Fibroblast of mammary gland (primary cell): ENCODE measurements at regions not wholly inside any gene's neighbourhood (a gene's known extent, or its start where the extent isn't known, plus 50 kb on each side); places are given as distances from the start of the nearest gene placed in this dataset.

Source experiments
- DNase-seq: peaks from one replicate; pipeline ENCODE4 v3.0.0-alpha.2; 2010; ENCODE audit warnings: low read depth
- H3K4me3 ChIP-seq: 2 replicates; pipeline ENCODE4 v1.5.1; 2011; ENCODE audit warnings: low read depth, mild to moderate bottlenecking, low read length, moderate library complexity; ENCODE audit not compliant: control insufficient read depth
- TF ChIP-seq, protein P1 (sequence below): conservative IDR thresholded peaks from 2 replicates; pipeline ENCODE4 v1.5.1; 2011; ENCODE audit warnings: low read depth, low read length, inconsistent platforms; ENCODE audit not compliant: control insufficient read depth, insufficient read depth

DNA sequence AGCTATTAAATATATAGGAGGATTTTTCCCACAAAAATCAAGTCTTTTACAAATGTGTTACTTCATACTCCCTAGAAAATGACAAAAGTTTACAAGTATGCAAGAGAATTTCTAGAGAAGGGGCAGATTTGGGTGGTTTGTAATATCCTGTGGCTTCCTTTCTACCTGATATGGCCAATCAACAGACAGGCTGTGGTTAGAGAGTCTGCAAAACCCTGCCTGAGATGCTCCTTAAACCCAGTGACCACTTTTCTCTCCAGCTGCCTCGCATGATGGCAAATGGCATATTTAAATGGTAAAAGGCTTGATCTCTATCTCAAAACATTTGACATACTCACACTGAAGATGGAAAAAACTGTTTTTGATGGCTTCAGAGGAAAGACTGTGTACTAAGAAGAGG, 550.1 kb upstream of the ZNF462 start:
- TF ChIP-seq, protein P1, sequence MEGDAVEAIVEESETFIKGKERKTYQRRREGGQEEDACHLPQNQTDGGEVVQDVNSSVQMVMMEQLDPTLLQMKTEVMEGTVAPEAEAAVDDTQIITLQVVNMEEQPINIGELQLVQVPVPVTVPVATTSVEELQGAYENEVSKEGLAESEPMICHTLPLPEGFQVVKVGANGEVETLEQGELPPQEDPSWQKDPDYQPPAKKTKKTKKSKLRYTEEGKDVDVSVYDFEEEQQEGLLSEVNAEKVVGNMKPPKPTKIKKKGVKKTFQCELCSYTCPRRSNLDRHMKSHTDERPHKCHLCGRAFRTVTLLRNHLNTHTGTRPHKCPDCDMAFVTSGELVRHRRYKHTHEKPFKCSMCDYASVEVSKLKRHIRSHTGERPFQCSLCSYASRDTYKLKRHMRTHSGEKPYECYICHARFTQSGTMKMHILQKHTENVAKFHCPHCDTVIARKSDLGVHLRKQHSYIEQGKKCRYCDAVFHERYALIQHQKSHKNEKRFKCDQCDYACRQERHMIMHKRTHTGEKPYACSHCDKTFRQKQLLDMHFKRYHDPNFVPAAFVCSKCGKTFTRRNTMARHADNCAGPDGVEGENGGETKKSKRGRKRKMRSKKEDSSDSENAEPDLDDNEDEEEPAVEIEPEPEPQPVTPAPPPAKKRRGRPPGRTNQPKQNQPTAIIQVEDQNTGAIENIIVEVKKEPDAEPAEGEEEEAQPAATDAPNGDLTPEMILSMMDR: no peak
- no peak for DNase-seq
- no peak overlapping the region for H3K4me3 ChIP-seq

DNA sequence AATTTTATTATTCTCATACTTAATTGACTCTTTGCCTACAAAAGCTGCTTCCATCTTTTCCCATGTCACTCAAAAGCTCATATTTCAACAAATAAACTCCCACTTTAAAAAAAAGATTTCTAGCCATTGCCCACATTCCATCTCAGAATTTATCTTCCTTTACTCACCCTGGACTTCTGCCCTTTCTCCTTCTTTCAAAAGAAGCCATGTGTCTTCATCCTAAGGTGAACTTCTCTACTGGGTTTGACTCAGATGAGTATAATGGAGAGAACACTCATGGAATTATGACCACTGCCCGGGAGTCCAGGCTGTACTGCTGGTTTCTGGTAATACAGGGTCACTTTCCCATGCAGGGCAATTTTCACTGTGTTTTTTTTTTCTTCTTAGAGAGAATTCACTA, 548.5 kb upstream of the ZNF462 start:
- H3K4me3 ChIP-seq: no peak overlapping the region
- DNase-seq: no peak
- TF ChIP-seq, protein P1: no peak

- no peak for DNase-seq
- H3K4me3 ChIP-seq: no peak overlapping the region
- TF ChIP-seq, protein P1: no peak
These were observed 541.4 kb upstream of the ZNF462 start for GRCh38 chr9:106321394-106322180.

GRCh38 chr9:106322706-106323245, 540.2 kb upstream of the ZNF462 start:
- H3K4me3 ChIP-seq: no peak overlapping the region
- TF ChIP-seq, protein P1: no peak
- DNase-seq: no peak

- no peak for DNase-seq
- TF ChIP-seq, protein P1: no peak
- H3K4me3 ChIP-seq: no peak overlapping the region
These were observed 538.8 kb upstream of the ZNF462 start for GRCh38 chr9:106324053-106324585.

- TF ChIP-seq, protein P1: no peak
- no peak for DNase-seq
- no peak overlapping the region for H3K4me3 ChIP-seq
These were observed 538.2 kb upstream of the ZNF462 start for GRCh38 chr9:106324591-106325280.
